Panc1 (cell line): ENCODE measurements at regions not wholly inside any gene's neighbourhood (a gene's known extent, or its start where the extent isn't known, plus 50 kb on each side); places are given as distances from the start of the nearest gene placed in this dataset.

Experiments used
- ATAC-seq: fragments of 200-7000 bp; cut with Tn5 transposase; 2 replicates; pipeline ENCODE4 v1.9.1; 2020; ENCODE audit warnings: mild to moderate bottlenecking, moderate library complexity
- BruUV-seq: library from RNA; stranded (reverse); fragments of 400-500 nt; replicated peaks from 2 replicates; lab custom pipeline; 2021; lab: Mats Ljungman, UMichigan
- CTCF ChIA-PET: fragments of 300-600 bp; sonication (Branson Sonifier 250); formaldehyde crosslinking; loops from one replicate; lab custom pipeline; 2022; ENCODE audit warnings: antibody characterized with exemption; lab: Charles Lee
- POLR2A ChIA-PET: fragments of 300-600 bp; sonication (Branson Sonifier 250); formaldehyde crosslinking; loops from one replicate; lab custom pipeline; 2022; ENCODE audit warnings: antibody characterized with exemption; lab: Charles Lee
- DNase-seq: peaks from one replicate; pipeline ENCODE4 v3.0.0-alpha.2; 2010; ENCODE audit warnings: low read depth, low spot score
- H3K27ac ChIP-seq: 2 replicates; pipeline ENCODE4 v1.5.1; 2011; ENCODE audit warnings: mild to moderate bottlenecking, low read length, inconsistent platforms
- H3K27me3 ChIP-seq: fragments of 200-500 bp; sonication (Bioruptor generic); 2 replicates; pipeline ENCODE4 v1.6.0; 2014; ENCODE audit warnings: low read length, inconsistent platforms; ENCODE audit not compliant: control insufficient read depth, insufficient read depth
- H3K36me3 ChIP-seq: fragments of 200-500 bp; sonication (Bioruptor generic); 2 replicates; pipeline ENCODE4 v1.5.1; 2014; ENCODE audit warnings: inconsistent platforms, mild to moderate bottlenecking, low read length, moderate library complexity; ENCODE audit not compliant: control insufficient read depth, insufficient read depth
- H3K4me1 ChIP-seq: 2 replicates; pipeline ENCODE4 v1.5.1; 2011; ENCODE audit warnings: inconsistent platforms, mild to moderate bottlenecking, low read length, moderate library complexity; ENCODE audit not compliant: control insufficient read depth, insufficient read depth
- H3K4me3 ChIP-seq, 2 experiments: 2 replicates each; pipeline ENCODE4 v1.5.1; 2011 to 2012; ENCODE audit warnings: low read depth in 2 of 2, low read length in 2 of 2, mild to moderate bottlenecking in 2 of 2, inconsistent platforms in 1 of 2, moderate library complexity in 1 of 2
- H3K9me3 ChIP-seq: fragments of 200-500 bp; sonication (Bioruptor generic); 2 replicates; pipeline ENCODE4 v1.5.1; 2014; ENCODE audit warnings: low read depth, mild to moderate bottlenecking, inconsistent platforms, low read length, moderate library complexity; ENCODE audit not compliant: control insufficient read depth, insufficient read depth
- POLR2AphosphoS5 ChIP-seq: IDR thresholded peaks from 2 replicates; pipeline ENCODE4 v1.6.1; 2012; ENCODE audit warnings: mild to moderate bottlenecking, low read depth, low read length, moderate library complexity
- SIN3A ChIP-seq: IDR thresholded peaks from 2 replicates; pipeline ENCODE4 v1.6.1; 2012; ENCODE audit warnings: low read depth, mild to moderate bottlenecking, low read length, moderate library complexity, borderline replicate concordance; ENCODE audit not compliant: insufficient read depth
- TCF7L2 ChIP-seq: IDR thresholded peaks from 2 replicates; pipeline ENCODE4 v1.6.1; 2011; ENCODE audit warnings: mild to moderate bottlenecking, low read depth, low read length, inconsistent platforms
- in situ Hi-C: cut with HindIII; loops from 2 replicates; pipeline ENCODE4 v1.10.0; 2016; ENCODE audit warnings: low sequenced_read_pairs, low pct_unique_long_range_greater_than_20kb
- intact Hi-C: fragments of 100-400 bp; cut with micrococcal nuclease; formaldehyde crosslinking; loops from one replicate; pipeline ENCODE4 v1.10.0; 2022; ENCODE audit not compliant: unreplicated experiment
- TF ChIP-seq, protein P1 (sequence below), 2 experiments: IDR thresholded peaks; 2 replicates each; pipeline ENCODE4 v1.6.1; 2011 to 2012; ENCODE audit warnings: low read depth in 2 of 2, control low read depth in 1 of 2, low read length in 1 of 2, mild to moderate bottlenecking in 1 of 2, moderate library complexity in 1 of 2; ENCODE audit not compliant: insufficient read depth in 1 of 2
- TF ChIP-seq, protein P2 (sequence below): fragments of 450-650 bp; IDR thresholded peaks from 2 replicates; pipeline ENCODE4 v1.5.1; 2017; ENCODE audit warnings: mild to moderate bottlenecking

DNA sequence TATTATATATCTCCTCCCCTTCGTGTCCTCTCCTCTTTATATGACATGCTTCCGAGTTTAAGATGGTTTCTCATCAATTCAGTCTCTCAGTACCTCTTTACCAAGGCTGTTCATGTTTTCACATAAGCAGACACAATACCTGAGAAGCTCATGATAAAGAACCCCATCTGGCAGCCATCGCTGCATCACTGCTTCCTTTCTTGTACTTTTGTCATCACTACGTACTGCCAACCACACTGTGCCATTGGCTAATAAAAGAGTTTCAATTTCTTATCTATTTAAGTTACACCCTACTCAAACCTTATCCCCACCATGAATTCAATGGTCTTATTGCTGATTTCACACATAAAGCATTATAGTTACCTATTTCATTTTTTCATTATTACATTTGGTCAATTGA lies 484.7 kb upstream of the CNTN4 start:
- Histone ChIP-seq H3K9me3 (no peaks in the 10 kb centered on the region), H3K4me1 (no peaks in the 10 kb centered on the region), H3K27ac (no peak overlapping the region), H3K36me3 (no peaks in the 10 kb centered on the region), H3K27me3 (no peaks in the 10 kb centered on the region), H3K4me3 (no peak overlapping the region)
- BruUV-seq = no TSS peak
- in situ Hi-C loops = no loop called here
- no peak for ATAC-seq
- POLR2A ChIA-PET = no interaction called here
- DNase-seq = no peak
- CTCF ChIA-PET = no interaction called here
- intact Hi-C loops = no loop called here
- TF ChIP-seq SIN3A = no peak
- no peak for TF ChIP-seq TCF7L2
- TF ChIP-seq, protein P1, sequence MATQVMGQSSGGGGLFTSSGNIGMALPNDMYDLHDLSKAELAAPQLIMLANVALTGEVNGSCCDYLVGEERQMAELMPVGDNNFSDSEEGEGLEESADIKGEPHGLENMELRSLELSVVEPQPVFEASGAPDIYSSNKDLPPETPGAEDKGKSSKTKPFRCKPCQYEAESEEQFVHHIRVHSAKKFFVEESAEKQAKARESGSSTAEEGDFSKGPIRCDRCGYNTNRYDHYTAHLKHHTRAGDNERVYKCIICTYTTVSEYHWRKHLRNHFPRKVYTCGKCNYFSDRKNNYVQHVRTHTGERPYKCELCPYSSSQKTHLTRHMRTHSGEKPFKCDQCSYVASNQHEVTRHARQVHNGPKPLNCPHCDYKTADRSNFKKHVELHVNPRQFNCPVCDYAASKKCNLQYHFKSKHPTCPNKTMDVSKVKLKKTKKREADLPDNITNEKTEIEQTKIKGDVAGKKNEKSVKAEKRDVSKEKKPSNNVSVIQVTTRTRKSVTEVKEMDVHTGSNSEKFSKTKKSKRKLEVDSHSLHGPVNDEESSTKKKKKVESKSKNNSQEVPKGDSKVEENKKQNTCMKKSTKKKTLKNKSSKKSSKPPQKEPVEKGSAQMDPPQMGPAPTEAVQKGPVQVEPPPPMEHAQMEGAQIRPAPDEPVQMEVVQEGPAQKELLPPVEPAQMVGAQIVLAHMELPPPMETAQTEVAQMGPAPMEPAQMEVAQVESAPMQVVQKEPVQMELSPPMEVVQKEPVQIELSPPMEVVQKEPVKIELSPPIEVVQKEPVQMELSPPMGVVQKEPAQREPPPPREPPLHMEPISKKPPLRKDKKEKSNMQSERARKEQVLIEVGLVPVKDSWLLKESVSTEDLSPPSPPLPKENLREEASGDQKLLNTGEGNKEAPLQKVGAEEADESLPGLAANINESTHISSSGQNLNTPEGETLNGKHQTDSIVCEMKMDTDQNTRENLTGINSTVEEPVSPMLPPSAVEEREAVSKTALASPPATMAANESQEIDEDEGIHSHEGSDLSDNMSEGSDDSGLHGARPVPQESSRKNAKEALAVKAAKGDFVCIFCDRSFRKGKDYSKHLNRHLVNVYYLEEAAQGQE (IDR thresholded peaks at IDR 0.05; ENCODE audit: insufficient read depth in 1 of 2, low read depth in 2 of 2, low read length in 1 of 2) = no peak
- TF ChIP-seq, protein P2, sequence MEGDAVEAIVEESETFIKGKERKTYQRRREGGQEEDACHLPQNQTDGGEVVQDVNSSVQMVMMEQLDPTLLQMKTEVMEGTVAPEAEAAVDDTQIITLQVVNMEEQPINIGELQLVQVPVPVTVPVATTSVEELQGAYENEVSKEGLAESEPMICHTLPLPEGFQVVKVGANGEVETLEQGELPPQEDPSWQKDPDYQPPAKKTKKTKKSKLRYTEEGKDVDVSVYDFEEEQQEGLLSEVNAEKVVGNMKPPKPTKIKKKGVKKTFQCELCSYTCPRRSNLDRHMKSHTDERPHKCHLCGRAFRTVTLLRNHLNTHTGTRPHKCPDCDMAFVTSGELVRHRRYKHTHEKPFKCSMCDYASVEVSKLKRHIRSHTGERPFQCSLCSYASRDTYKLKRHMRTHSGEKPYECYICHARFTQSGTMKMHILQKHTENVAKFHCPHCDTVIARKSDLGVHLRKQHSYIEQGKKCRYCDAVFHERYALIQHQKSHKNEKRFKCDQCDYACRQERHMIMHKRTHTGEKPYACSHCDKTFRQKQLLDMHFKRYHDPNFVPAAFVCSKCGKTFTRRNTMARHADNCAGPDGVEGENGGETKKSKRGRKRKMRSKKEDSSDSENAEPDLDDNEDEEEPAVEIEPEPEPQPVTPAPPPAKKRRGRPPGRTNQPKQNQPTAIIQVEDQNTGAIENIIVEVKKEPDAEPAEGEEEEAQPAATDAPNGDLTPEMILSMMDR = no peak
- TF ChIP-seq POLR2AphosphoS5 = no peak

DNA sequence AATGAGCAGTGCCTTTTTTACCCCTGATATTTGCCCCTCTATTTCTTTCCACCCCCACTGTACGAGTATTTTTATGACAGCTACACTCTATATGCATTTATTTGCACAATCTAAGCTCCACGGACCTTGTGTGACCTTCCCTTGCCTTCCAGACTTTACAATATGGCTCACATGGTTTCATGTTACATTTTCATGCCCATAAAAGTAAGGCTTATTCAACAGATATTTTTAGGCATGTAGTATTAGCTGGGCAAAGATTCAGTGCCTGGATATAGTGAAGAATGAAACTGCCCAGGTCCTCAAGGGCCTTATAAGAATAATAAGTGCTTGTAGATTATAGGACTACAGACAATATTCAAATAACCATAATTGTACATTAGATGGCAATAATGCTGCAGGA lies 481.9 kb upstream of the CNTN4 start:
- no peak for DNase-seq
- Histone ChIP-seq H3K27ac (no peak overlapping the region), H3K36me3 (no peaks in the 10 kb centered on the region), H3K4me3 (no peak overlapping the region), H3K9me3 (no peaks in the 10 kb centered on the region), H3K4me1 (no peaks in the 10 kb centered on the region), H3K27me3 (no peaks in the 10 kb centered on the region)
- in situ Hi-C loops = no loop called here
- TF ChIP-seq, protein P2 = no peak
- no peak for TF ChIP-seq SIN3A
- TF ChIP-seq POLR2AphosphoS5 = no peak
- TF ChIP-seq, protein P1 (IDR thresholded peaks at IDR 0.05; ENCODE audit: insufficient read depth in 1 of 2, low read depth in 2 of 2, low read length in 1 of 2) = no peak
- no peak for TF ChIP-seq TCF7L2
- ChIA-PET CTCF (no interaction called here), POLR2A (no interaction called here)
- ATAC-seq = no peak
- no TSS peak for BruUV-seq
- intact Hi-C loops = no loop called here
